A673 (cell line): ENCODE measurements at regions not wholly inside any gene's neighbourhood (a gene's known extent, or its start where the extent isn't known, plus 50 kb on each side); places are given as distances from the start of the nearest gene placed in this dataset.

Source experiments
- EZH2 ChIP-seq: fragments of 200-600 bp; sonication (generic); IDR thresholded peaks from 2 replicates; pipeline ENCODE4 v1.6.1; 2017; ENCODE audit warnings: borderline replicate concordance, low read depth, mild to moderate bottlenecking, mixed read lengths, antibody characterized with exemption, low read length; ENCODE audit not compliant: poor library complexity, severe bottlenecking
- TF ChIP-seq, protein P1 (sequence below): fragments of 300-800, 200-600 bp; sonication (generic); conservative IDR thresholded peaks from 2 replicates; pipeline ENCODE4 v1.5.1; 2017; ENCODE audit warnings: low read depth, mild to moderate bottlenecking, antibody characterized with exemption, low read length, moderate library complexity, mixed read lengths

- TF ChIP-seq, protein P1, sequence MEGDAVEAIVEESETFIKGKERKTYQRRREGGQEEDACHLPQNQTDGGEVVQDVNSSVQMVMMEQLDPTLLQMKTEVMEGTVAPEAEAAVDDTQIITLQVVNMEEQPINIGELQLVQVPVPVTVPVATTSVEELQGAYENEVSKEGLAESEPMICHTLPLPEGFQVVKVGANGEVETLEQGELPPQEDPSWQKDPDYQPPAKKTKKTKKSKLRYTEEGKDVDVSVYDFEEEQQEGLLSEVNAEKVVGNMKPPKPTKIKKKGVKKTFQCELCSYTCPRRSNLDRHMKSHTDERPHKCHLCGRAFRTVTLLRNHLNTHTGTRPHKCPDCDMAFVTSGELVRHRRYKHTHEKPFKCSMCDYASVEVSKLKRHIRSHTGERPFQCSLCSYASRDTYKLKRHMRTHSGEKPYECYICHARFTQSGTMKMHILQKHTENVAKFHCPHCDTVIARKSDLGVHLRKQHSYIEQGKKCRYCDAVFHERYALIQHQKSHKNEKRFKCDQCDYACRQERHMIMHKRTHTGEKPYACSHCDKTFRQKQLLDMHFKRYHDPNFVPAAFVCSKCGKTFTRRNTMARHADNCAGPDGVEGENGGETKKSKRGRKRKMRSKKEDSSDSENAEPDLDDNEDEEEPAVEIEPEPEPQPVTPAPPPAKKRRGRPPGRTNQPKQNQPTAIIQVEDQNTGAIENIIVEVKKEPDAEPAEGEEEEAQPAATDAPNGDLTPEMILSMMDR: no peak
- no peak for TF ChIP-seq EZH2
Measured at GRCh38 chr1:8139383-8139782, 113.3 kb upstream of the ERRFI1 start.
